Chondrocyte (in vitro differentiated cells): ENCODE measurements at regions not wholly inside any gene's neighbourhood (a gene's known extent, or its start where the extent isn't known, plus 50 kb on each side); places are given as distances from the start of the nearest gene placed in this dataset.
"Not testable (repeated sequence)": the region's sequence is repeated elsewhere in the genome, so short reads cannot be mapped to it uniquely, and the experiment has no call there.

ENCODE experiments used
- DNase-seq: peaks from one replicate; pipeline ENCODE4 v3.0.0; 2021; ENCODE audit warnings: mixed read lengths, low spot score
- H3K27ac Mint-ChIP-seq: one replicate; pipeline ENCODE4 v1.8.0; 2021; ENCODE audit warnings: mild to moderate bottlenecking, moderate library complexity, mixed read lengths; ENCODE audit not compliant: unreplicated experiment
- H3K27me3 Mint-ChIP-seq: 2 replicates; pipeline ENCODE4 v1.8.0; 2021; ENCODE audit warnings: low read depth, mixed read lengths
- H3K36me3 Mint-ChIP-seq: 2 replicates; pipeline ENCODE4 v1.8.0; 2021; ENCODE audit warnings: low read depth, mixed read lengths
- H3K4me1 Mint-ChIP-seq: 2 replicates; pipeline ENCODE4 v1.8.0; 2021; ENCODE audit warnings: low read depth, mild to moderate bottlenecking, mixed read lengths
- H3K4me3 Mint-ChIP-seq: one replicate; pipeline ENCODE4 v1.8.0; 2021; ENCODE audit warnings: mild to moderate bottlenecking, moderate library complexity, mixed read lengths; ENCODE audit not compliant: unreplicated experiment
- H3K9me3 Mint-ChIP-seq: 2 replicates; pipeline ENCODE4 v1.8.0; 2021; ENCODE audit warnings: low read depth, mixed read lengths
- CTCF ChIP-seq: fragments of 200-600 bp; sonication (generic); IDR thresholded peaks from 2 replicates; pipeline ENCODE4 v1.5.0; 2021; ENCODE audit warnings: antibody characterized with exemption, mild to moderate bottlenecking, moderate library complexity

- H3K27ac Mint-ChIP-seq, result no peak overlapping the region
- H3K36me3 Mint-ChIP-seq, result no peaks in the 10 kb centered on the region
- H3K9me3 Mint-ChIP-seq, result no peaks in the 10 kb centered on the region
- H3K4me3 Mint-ChIP-seq, result no peak overlapping the region
- H3K27me3 Mint-ChIP-seq, result peaks cover 3% of the 10 kb centered on the region
- DNase-seq, result no peak
- H3K4me1 Mint-ChIP-seq, result no peaks in the 10 kb centered on the region
- no peak for TF ChIP-seq CTCF
Observed at GRCh38 chr6:96410467-96410866, 111.1 kb upstream of the UFL1 start.

- H3K9me3 Mint-ChIP-seq, result peaks cover 8% of the 10 kb centered on the region
- no peak overlapping the region for H3K4me3 Mint-ChIP-seq
- TF ChIP-seq CTCF, result no peak
- DNase-seq, result no peak
- H3K36me3 Mint-ChIP-seq, result no peaks in the 10 kb centered on the region
- no peak overlapping the region for H3K27ac Mint-ChIP-seq
- H3K27me3 Mint-ChIP-seq, result peaks cover 4% of the 10 kb centered on the region
- H3K4me1 Mint-ChIP-seq, result no peaks in the 10 kb centered on the region
Observed at GRCh38 chr6:96420294-96420693, 101.3 kb upstream of the UFL1 start.

GRCh38 chr6:96433950-96434349 lies 87.7 kb upstream of the UFL1 start:
- Mint-ChIP-seq H3K27me3 (no peaks in the 10 kb centered on the region), H3K36me3 (no peaks in the 10 kb centered on the region), H3K4me1 (no peaks in the 10 kb centered on the region), H3K9me3 (peaks cover 40% of the 10 kb centered on the region), H3K4me3 (no peak overlapping the region), H3K27ac (no peak overlapping the region)
- DNase-seq, result no peak
- no peak for TF ChIP-seq CTCF

DNA sequence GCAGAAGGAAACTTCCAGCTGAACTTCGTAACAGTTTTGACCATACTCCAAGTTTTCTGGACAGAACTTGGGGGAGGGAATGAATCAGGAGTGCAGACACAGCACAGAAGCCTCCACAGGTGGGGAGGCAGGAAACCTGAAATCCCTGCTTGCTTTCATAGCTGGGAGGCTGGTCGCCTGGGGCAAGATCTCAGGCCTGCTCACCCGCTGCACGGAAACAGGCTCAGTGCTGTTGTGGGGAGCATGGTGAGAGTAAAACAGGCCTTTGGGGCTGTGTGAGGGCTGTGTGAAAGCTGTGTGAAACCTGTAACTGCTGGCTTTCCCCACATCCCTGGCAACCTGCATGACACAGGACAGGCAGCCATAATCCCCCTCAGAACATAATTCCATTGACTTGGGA lies 85.2 kb upstream of the UFL1 start:
- H3K4me1 Mint-ChIP-seq, result no peaks in the 10 kb centered on the region
- no peaks in the 10 kb centered on the region for H3K27me3 Mint-ChIP-seq
- TF ChIP-seq CTCF, result no peak
- H3K36me3 Mint-ChIP-seq, result no peaks in the 10 kb centered on the region
- peaks cover 44% of the 10 kb centered on the region for H3K9me3 Mint-ChIP-seq
- DNase-seq, result no peak
- no peak overlapping the region for H3K4me3 Mint-ChIP-seq
- H3K27ac Mint-ChIP-seq, result no peak overlapping the region

DNA sequence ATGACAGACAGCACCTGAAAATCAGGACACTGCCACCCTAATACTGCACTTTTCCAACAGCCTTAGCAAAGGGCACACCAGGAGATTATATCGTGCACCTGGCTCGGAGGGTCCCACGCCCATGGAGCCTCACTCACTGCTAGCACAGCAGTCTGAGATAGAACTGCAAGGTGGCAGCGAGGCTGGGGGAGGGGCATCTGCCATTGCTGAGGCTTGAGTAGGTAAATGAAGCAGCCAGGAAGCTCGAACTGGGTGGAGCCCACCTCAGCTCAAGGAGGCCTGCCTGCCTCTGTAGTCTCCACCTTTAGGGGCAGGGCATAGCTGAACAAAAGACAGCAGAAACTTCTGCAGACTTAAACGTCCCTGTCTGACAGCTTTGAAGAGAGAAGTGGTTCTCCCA lies 84.4 kb upstream of the UFL1 start:
- peak; percentile 46 for DNase-seq
- H3K4me1 Mint-ChIP-seq, H3K27me3 Mint-ChIP-seq, H3K27ac Mint-ChIP-seq, H3K36me3 Mint-ChIP-seq, H3K4me3 Mint-ChIP-seq: not testable (repeated sequence)
- peaks cover 42% of the 10 kb centered on the region for H3K9me3 Mint-ChIP-seq

GRCh38 chr6:96450082-96450769 lies 71.4 kb upstream of the UFL1 start:
- H3K27ac Mint-ChIP-seq, result no peak overlapping the region
- no peak for DNase-seq

More at GRCh38 chr6:96450082-96450769, 71.4 kb upstream of the UFL1 start:
- Mint-ChIP-seq H3K36me3 (no peaks in the 10 kb centered on the region), H3K9me3 (peaks cover 9% of the 10 kb centered on the region), H3K4me1 (peaks cover 12% of the 10 kb centered on the region), H3K27me3 (peaks cover 2% of the 10 kb centered on the region), H3K4me3 (no peak overlapping the region)
- no peak for TF ChIP-seq CTCF
